ENCODE measurements at regions not wholly inside any gene's neighbourhood (a gene's known extent, or its start where the extent isn't known, plus 50 kb on each side); places are given as distances from the start of the nearest gene placed in this dataset.
A peak's percentile ranks its signal among the peaks of the same experiment; 100 is the strongest.

DNA sequence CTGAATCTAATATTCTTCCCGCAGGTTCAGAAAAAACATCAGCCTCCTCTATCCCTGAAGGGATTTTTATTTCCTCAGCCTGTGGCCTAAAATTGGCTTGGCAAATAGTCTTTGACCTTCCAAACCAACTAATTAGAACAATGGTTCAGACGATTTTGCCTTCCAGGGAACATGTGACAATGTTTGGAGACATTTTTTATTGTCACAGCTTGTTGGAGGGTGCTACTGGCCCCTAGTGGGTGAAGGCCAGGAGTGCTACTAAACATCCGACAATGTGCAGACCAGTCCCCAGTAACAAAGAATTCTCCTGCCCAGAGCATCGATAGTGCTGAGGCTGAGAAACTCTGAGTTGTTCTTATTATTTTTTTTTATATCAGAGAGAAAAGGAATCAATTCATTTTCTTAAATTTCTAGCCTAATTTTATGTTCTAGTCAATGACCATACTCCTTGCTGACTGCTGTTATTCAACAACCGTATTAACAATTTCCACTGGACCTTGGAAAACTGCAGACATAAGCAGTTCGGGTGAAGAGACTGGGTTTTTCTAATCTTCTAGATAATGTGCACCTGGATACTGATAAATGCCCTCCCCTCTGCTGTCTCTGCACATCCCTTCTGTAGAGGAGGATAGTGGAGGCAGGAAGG lies 280.7 kb downstream of the LMX1A start:
- H4K20me1 ChIP-seq (ENCODE audit: insufficient read depth), result no peaks in the 10 kb centered on the region
- no peak overlapping the region for H3K27ac ChIP-seq (ENCODE audit: low read depth, low read length)
- H3K79me2 ChIP-seq (ENCODE audit: insufficient read depth, low read length), result no peaks in the 10 kb centered on the region
- ATAC-seq (peak; percentile 84), DNase-seq (ENCODE audit: low read depth, low spot score) (no peak)
- no peak overlapping the region for H3K4me2 ChIP-seq (ENCODE audit: low read length)
- H2AFZ ChIP-seq (ENCODE audit: low read depth, low read length, poor library complexity, severe bottlenecking), result peak overlapping the region; percentile 44
- no peaks in the 10 kb centered on the region for H3K36me3 ChIP-seq (ENCODE audit: control insufficient read depth in 1 of 2, insufficient read depth in 2 of 2, low read length in 2 of 2)
- CTCF ChIA-PET, result no interaction called here
- no peak overlapping the region for H3K9ac ChIP-seq (ENCODE audit: low read length)
- H3K9me3 ChIP-seq (ENCODE audit: control insufficient read depth in 1 of 2, insufficient read depth in 1 of 2, low read depth in 1 of 2, low read length in 2 of 2), result no peaks in the 10 kb centered on the region
- H3K4me3 ChIP-seq (replicated peaks in 1 of 2; ENCODE audit: low read depth in 1 of 2, low read length in 2 of 2), result no peak overlapping the region
- no TSS peak for BruUV-seq (replicated peaks)
- no peaks in the 10 kb centered on the region for H3K9me2 ChIP-seq (ENCODE audit: insufficient read depth)
- RAD21 ChIA-PET (ENCODE audit: low non-redundant PET in 1 of 2, low total read pairs in 2 of 2, uncharacterized antibody in 2 of 2, unreplicated experiment in 2 of 2), result no interaction called here
- H3K4me1 ChIP-seq (ENCODE audit: control insufficient read depth in 1 of 2, insufficient read depth in 2 of 2, low read length in 2 of 2), result no peaks in the 10 kb centered on the region
- intact Hi-C loops (cut with micrococcal nuclease), result loop anchor here (1.0 to 2.0 kb wide), 2 partner anchors 909 to 1715 kb away; no protein-coding TSS in a partner anchor
- H3K27me3 ChIP-seq (ENCODE audit: insufficient read depth, low read length), result no peaks in the 10 kb centered on the region
- POLR2A ChIA-PET, result no interaction called here
- TF ChIP-seq CBX3 (IDR thresholded peaks at IDR 0.05; ENCODE audit: low read depth) (peak; percentile 21; the same call in 1 of the 2 replicates), SRF (IDR thresholded peaks at IDR 0.05; ENCODE audit: low read depth) (no peak), ZFX (IDR thresholded peaks at IDR 0.05) (no peak), RAD21 (IDR thresholded peaks at IDR 0.05; ENCODE audit: low read depth) (peak; percentile 50), JUND (IDR thresholded peaks at IDR 0.05) (no peak), EGR1 (IDR thresholded peaks at IDR 0.05; ENCODE audit: low read depth) (no peak), SIN3A (IDR thresholded peaks at IDR 0.05; ENCODE audit: low read depth) (no peak), ZNF274 (IDR thresholded peaks at IDR 0.05; ENCODE audit: low read depth, low read length) (no peak), FOSL1 (IDR thresholded peaks at IDR 0.05; ENCODE audit: low read depth) (no peak), TCF7L2 (IDR thresholded peaks at IDR 0.05; ENCODE audit: borderline replicate concordance, extremely low read depth, insufficient read depth, insufficient read length) (no peak), MAX (IDR thresholded peaks at IDR 0.05) (no peak), ZBTB33 (IDR thresholded peaks at IDR 0.05; ENCODE audit: extremely low read depth, insufficient replicate concordance, low read length) (no peak), POLR2A (IDR thresholded peaks at IDR 0.05; ENCODE audit: borderline replicate concordance, extremely low read depth, insufficient read depth, insufficient read length) (no peak), POLR2AphosphoS5 (IDR thresholded peaks at IDR 0.05; ENCODE audit: low read depth, low read length) (no peak), YY1 (IDR thresholded peaks at IDR 0.05; ENCODE audit: extremely low read depth, insufficient replicate concordance, low read depth, low read length) (peak; percentile 9), ELF1 (IDR thresholded peaks at IDR 0.05; ENCODE audit: borderline replicate concordance, low read depth) (no peak), EZH2 (IDR thresholded peaks at IDR 0.05) (no peak), SP1 (IDR thresholded peaks at IDR 0.05; ENCODE audit: low read depth) (no peak)
- TF ChIP-seq, protein P1, sequence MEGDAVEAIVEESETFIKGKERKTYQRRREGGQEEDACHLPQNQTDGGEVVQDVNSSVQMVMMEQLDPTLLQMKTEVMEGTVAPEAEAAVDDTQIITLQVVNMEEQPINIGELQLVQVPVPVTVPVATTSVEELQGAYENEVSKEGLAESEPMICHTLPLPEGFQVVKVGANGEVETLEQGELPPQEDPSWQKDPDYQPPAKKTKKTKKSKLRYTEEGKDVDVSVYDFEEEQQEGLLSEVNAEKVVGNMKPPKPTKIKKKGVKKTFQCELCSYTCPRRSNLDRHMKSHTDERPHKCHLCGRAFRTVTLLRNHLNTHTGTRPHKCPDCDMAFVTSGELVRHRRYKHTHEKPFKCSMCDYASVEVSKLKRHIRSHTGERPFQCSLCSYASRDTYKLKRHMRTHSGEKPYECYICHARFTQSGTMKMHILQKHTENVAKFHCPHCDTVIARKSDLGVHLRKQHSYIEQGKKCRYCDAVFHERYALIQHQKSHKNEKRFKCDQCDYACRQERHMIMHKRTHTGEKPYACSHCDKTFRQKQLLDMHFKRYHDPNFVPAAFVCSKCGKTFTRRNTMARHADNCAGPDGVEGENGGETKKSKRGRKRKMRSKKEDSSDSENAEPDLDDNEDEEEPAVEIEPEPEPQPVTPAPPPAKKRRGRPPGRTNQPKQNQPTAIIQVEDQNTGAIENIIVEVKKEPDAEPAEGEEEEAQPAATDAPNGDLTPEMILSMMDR (IDR thresholded peaks at IDR 0.05 in 2 of 3, conservative IDR thresholded peaks at IDR 0.05 in 1 of 3; ENCODE audit: borderline replicate concordance in 1 of 3, insufficient read depth in 1 of 3, low read depth in 2 of 3, low read length in 2 of 3), result peak; percentile 16 to 71 (median 70); a peak in 4 of 6 replicates
- TF ChIP-seq, protein P2, sequence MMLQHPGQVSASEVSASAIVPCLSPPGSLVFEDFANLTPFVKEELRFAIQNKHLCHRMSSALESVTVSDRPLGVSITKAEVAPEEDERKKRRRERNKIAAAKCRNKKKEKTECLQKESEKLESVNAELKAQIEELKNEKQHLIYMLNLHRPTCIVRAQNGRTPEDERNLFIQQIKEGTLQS (IDR thresholded peaks at IDR 0.05), result no peak
- TF ChIP-seq, protein P3, sequence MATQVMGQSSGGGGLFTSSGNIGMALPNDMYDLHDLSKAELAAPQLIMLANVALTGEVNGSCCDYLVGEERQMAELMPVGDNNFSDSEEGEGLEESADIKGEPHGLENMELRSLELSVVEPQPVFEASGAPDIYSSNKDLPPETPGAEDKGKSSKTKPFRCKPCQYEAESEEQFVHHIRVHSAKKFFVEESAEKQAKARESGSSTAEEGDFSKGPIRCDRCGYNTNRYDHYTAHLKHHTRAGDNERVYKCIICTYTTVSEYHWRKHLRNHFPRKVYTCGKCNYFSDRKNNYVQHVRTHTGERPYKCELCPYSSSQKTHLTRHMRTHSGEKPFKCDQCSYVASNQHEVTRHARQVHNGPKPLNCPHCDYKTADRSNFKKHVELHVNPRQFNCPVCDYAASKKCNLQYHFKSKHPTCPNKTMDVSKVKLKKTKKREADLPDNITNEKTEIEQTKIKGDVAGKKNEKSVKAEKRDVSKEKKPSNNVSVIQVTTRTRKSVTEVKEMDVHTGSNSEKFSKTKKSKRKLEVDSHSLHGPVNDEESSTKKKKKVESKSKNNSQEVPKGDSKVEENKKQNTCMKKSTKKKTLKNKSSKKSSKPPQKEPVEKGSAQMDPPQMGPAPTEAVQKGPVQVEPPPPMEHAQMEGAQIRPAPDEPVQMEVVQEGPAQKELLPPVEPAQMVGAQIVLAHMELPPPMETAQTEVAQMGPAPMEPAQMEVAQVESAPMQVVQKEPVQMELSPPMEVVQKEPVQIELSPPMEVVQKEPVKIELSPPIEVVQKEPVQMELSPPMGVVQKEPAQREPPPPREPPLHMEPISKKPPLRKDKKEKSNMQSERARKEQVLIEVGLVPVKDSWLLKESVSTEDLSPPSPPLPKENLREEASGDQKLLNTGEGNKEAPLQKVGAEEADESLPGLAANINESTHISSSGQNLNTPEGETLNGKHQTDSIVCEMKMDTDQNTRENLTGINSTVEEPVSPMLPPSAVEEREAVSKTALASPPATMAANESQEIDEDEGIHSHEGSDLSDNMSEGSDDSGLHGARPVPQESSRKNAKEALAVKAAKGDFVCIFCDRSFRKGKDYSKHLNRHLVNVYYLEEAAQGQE (IDR thresholded peaks at IDR 0.05; ENCODE audit: low read depth), result no peak

All from HCT116 (cell line).